ENCODE measurements at regions not wholly inside any gene's neighbourhood (a gene's known extent, or its start where the extent isn't known, plus 50 kb on each side); places are given as distances from the start of the nearest gene placed in this dataset.

DNA sequence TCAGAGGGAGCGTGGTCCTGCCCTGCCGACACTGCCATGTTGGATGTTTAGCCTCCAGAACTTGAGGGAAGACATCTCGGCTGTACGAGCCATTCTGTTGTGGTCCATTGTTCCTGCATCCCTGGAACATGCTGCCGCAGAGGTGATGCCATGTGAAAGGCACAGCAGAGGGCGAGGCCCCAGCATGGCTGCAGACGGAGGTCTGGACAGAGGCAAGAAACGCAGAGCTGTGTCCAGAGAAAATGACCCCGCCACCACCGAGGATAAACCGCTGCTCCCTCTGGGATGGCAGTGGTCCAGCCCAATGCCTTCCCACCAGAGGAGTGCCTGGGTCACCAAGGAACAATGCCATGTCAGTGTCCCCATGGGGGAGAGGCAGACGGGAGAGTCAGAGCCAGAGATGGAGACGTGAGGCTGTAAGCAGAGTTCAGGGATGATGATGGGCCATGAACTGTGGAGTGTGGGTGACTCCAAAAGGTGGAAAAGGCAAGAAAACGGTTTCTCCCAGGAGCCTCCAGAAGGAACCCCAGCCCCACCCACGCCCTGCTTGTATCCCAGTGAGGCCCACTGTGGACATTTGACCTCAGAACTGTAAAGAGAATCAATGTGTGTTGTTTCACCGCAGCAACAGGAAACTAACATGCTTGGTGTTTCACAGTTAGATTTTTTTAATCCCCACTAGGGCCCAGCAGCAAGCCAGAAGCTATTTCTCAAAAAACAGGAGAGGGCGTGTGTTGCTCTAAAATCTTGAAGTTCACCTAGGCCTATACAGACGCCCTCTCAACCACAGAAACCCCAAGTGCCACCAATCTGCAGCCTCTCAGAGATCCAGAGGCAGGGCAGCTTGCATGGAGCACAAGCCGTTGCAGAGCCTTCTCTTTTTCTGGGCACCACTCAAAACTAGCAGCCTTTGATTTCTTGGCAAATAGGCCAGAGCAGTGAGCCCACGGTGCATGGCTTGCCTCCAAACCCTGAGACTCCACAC lies 1422.9 kb downstream of the TBC1D22A start:
- TF ChIP-seq, protein P1, sequence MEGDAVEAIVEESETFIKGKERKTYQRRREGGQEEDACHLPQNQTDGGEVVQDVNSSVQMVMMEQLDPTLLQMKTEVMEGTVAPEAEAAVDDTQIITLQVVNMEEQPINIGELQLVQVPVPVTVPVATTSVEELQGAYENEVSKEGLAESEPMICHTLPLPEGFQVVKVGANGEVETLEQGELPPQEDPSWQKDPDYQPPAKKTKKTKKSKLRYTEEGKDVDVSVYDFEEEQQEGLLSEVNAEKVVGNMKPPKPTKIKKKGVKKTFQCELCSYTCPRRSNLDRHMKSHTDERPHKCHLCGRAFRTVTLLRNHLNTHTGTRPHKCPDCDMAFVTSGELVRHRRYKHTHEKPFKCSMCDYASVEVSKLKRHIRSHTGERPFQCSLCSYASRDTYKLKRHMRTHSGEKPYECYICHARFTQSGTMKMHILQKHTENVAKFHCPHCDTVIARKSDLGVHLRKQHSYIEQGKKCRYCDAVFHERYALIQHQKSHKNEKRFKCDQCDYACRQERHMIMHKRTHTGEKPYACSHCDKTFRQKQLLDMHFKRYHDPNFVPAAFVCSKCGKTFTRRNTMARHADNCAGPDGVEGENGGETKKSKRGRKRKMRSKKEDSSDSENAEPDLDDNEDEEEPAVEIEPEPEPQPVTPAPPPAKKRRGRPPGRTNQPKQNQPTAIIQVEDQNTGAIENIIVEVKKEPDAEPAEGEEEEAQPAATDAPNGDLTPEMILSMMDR (IDR thresholded peaks at IDR 0.05; ENCODE audit: low read depth, low read length, poor library complexity, severe bottlenecking) = no peak
- TF ChIP-seq EZH2phosphoT487 (IDR thresholded peaks at IDR 0.05; ENCODE audit: borderline replicate concordance, low read length) = no peak
